Neural cell (in vitro differentiated cells): ENCODE measurements at regions not wholly inside any gene's neighbourhood (a gene's known extent, or its start where the extent isn't known, plus 50 kb on each side); places are given as distances from the start of the nearest gene placed in this dataset.

ENCODE experiments used
- H2AFZ ChIP-seq: fragments of 200-600, 300-800 bp; sonication (generic), shearing (Covaris generic); 2 replicates; pipeline ENCODE4 v1.6.0; 2014; ENCODE audit warnings: low read depth, mild to moderate bottlenecking, antibody characterized with exemption, low read length, moderate library complexity
- H3F3A ChIP-seq: fragments of 200-600 bp; shearing (Covaris generic); 2 replicates; pipeline ENCODE4 v1.6.1; 2016; ENCODE audit warnings: mild to moderate bottlenecking, moderate library complexity, mixed read lengths, antibody characterized with exemption, low read length; ENCODE audit not compliant: insufficient read depth, poor library complexity, severe bottlenecking
- H3K27ac ChIP-seq: fragments of 200-600, 300-800 bp; sonication (generic), shearing (Covaris generic); 2 replicates; pipeline ENCODE4 v1.5.1; 2014; ENCODE audit warnings: mild to moderate bottlenecking, low read length, moderate library complexity
- H3K27me3 ChIP-seq: fragments of 300-800, 200-600 bp; sonication (generic), shearing (Covaris generic); 2 replicates; pipeline ENCODE4 v1.6.0; 2014; ENCODE audit warnings: mild to moderate bottlenecking, low read depth, low read length, moderate library complexity; ENCODE audit not compliant: insufficient read depth
- H3K36me3 ChIP-seq: fragments of 300-800, 200-600 bp; sonication (generic), shearing (Covaris generic); 2 replicates; pipeline ENCODE4 v1.5.1; 2014; ENCODE audit warnings: mild to moderate bottlenecking, antibody characterized with exemption, low read length, moderate library complexity; ENCODE audit not compliant: insufficient read depth
- H3K4me2 ChIP-seq: fragments of 300-800, 200-600 bp; sonication (generic), shearing (Covaris generic); 2 replicates; pipeline ENCODE4 v1.6.0; 2014; ENCODE audit warnings: mild to moderate bottlenecking, low read length
- H3K4me3 ChIP-seq: fragments of 300-800, 200-600 bp; sonication (generic), shearing (Covaris generic); 2 replicates; pipeline ENCODE4 v1.5.1; 2014; ENCODE audit warnings: mild to moderate bottlenecking, low read length, moderate library complexity
- H3K79me2 ChIP-seq: fragments of 200-600 bp; shearing (Covaris generic); replicated peaks from 2 replicates; pipeline ENCODE4 v1.6.0; 2014; ENCODE audit warnings: mild to moderate bottlenecking, low read length, moderate library complexity; ENCODE audit not compliant: insufficient read depth
- H3K9ac ChIP-seq: fragments of 300-800, 200-600 bp; sonication (generic), shearing (Covaris generic); 2 replicates; pipeline ENCODE4 v1.6.1; 2016; ENCODE audit warnings: mild to moderate bottlenecking, low read length, mixed read lengths
- H3K9me2 ChIP-seq: fragments of 200-600 bp; shearing (Covaris generic); 2 replicates; pipeline ENCODE4 v1.6.1; 2016; ENCODE audit warnings: mild to moderate bottlenecking, low read length, mixed read lengths; ENCODE audit not compliant: insufficient read depth
- H3K9me3 ChIP-seq: fragments of 200-600, 300-800 bp; sonication (generic), shearing (Covaris generic); 2 replicates; pipeline ENCODE4 v1.6.1; 2016; ENCODE audit warnings: mild to moderate bottlenecking, mixed run types, low read length, moderate library complexity, mixed read lengths
- H4K20me1 ChIP-seq: fragments of 200-600 bp; shearing (Covaris generic); 2 replicates; pipeline ENCODE4 v1.6.1; 2016; ENCODE audit warnings: mild to moderate bottlenecking, mixed run types; ENCODE audit not compliant: insufficient read depth
- EP300 ChIP-seq: fragments of 450-650 bp; conservative IDR thresholded peaks from 2 replicates; pipeline ENCODE4 v1.6.1; 2014; ENCODE audit warnings: antibody characterized with exemption, mild to moderate bottlenecking, moderate library complexity; ENCODE audit not compliant: poor library complexity, severe bottlenecking
- EZH2 ChIP-seq: fragments of 200-600, 300-800 bp; shearing (Covaris generic), sonication (generic); IDR thresholded peaks from 2 replicates; pipeline ENCODE4 v1.6.1; 2014; ENCODE audit warnings: antibody characterized with exemption, low read length, borderline replicate concordance, mild to moderate bottlenecking; ENCODE audit not compliant: insufficient read depth, poor library complexity, severe bottlenecking
- MXI1 ChIP-seq: fragments of 450-650 bp; conservative IDR thresholded peaks from 2 replicates; pipeline ENCODE4 v1.6.1; 2014; ENCODE audit warnings: antibody characterized with exemption, mild to moderate bottlenecking; ENCODE audit not compliant: poor library complexity, severe bottlenecking
- POLR2AphosphoS5 ChIP-seq: IDR thresholded peaks from 2 replicates; pipeline ENCODE4 v1.6.1; 2012
- RAD21 ChIP-seq: fragments of 450-650 bp; conservative IDR thresholded peaks from 2 replicates; pipeline ENCODE4 v1.6.1; 2014; ENCODE audit warnings: antibody characterized with exemption, mild to moderate bottlenecking, moderate library complexity
- SMC3 ChIP-seq: fragments of 450-650 bp; conservative IDR thresholded peaks from 2 replicates; pipeline ENCODE4 v1.6.1; 2014; ENCODE audit warnings: antibody characterized with exemption, mild to moderate bottlenecking, moderate library complexity; ENCODE audit not compliant: poor library complexity
- TAF1 ChIP-seq: IDR thresholded peaks from 2 replicates; pipeline ENCODE4 v1.6.1; 2012; ENCODE audit warnings: low read depth
- TF ChIP-seq, protein P1 (sequence below): fragments of 450-650 bp; IDR thresholded peaks from 2 replicates; pipeline ENCODE4 v1.5.1; 2014; ENCODE audit warnings: antibody characterized with exemption, mild to moderate bottlenecking, moderate library complexity; ENCODE audit not compliant: poor library complexity, severe bottlenecking
- TF ChIP-seq, protein P2 (sequence below): IDR thresholded peaks from 2 replicates; pipeline ENCODE4 v1.6.1; 2012; ENCODE audit warnings: borderline replicate concordance

DNA sequence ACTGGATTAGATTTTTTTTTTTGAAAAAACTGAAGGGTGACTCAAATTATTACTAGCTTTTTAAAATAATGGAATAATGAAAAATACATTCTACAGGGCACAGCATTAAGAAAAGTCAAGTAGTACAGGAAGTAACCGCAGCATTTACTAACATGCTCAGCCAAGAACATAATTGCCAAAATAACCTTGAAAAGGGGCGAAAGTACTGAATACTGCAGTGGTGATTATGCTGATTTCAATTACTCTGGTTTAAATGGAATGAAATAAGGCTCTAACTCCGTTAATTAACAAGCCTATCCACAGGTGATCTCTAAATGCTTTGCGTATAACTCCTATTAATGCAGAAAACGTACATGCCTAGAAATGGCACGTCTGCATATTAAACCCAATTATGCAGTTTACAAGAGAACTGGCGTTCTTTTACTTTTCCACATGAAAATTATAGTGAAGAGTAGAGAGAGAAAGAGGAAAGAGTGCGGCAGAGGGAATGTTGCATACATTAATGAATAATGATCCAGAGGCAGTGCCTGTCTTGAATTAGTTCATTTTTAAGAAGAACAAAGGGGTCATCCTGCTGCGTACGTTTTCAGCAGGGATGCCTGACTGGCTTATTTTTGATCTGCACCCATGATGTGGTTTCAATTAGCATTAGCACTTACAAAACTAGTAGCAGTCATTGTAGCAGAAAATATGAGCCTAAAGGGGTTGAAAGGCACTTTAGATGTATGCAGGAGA, 612.4 kb downstream of the NYAP2 start:
- Histone ChIP-seq H4K20me1 (no peaks in the 10 kb centered on the region), H3K9me2 (no peaks in the 10 kb centered on the region), H3K27me3 (no peaks in the 10 kb centered on the region), H3K79me2 (no peaks in the 10 kb centered on the region), H3K36me3 (no peaks in the 10 kb centered on the region), H3K4me2 (no peak overlapping the region), H2AFZ (no peak overlapping the region), H3K9me3 (no peaks in the 10 kb centered on the region), H3K9ac (no peak overlapping the region), H3F3A (no peaks in the 10 kb centered on the region), H3K4me3 (peak overlapping the region; percentile 12), H3K27ac (no peak overlapping the region)
- no peak for TF ChIP-seq POLR2AphosphoS5
- TF ChIP-seq EZH2 = no peak
- no peak for TF ChIP-seq RAD21
- no peak for TF ChIP-seq EP300
- TF ChIP-seq, protein P1, sequence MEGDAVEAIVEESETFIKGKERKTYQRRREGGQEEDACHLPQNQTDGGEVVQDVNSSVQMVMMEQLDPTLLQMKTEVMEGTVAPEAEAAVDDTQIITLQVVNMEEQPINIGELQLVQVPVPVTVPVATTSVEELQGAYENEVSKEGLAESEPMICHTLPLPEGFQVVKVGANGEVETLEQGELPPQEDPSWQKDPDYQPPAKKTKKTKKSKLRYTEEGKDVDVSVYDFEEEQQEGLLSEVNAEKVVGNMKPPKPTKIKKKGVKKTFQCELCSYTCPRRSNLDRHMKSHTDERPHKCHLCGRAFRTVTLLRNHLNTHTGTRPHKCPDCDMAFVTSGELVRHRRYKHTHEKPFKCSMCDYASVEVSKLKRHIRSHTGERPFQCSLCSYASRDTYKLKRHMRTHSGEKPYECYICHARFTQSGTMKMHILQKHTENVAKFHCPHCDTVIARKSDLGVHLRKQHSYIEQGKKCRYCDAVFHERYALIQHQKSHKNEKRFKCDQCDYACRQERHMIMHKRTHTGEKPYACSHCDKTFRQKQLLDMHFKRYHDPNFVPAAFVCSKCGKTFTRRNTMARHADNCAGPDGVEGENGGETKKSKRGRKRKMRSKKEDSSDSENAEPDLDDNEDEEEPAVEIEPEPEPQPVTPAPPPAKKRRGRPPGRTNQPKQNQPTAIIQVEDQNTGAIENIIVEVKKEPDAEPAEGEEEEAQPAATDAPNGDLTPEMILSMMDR = no peak
- no peak for TF ChIP-seq SMC3
- no peak for TF ChIP-seq MXI1
- TF ChIP-seq, protein P2, sequence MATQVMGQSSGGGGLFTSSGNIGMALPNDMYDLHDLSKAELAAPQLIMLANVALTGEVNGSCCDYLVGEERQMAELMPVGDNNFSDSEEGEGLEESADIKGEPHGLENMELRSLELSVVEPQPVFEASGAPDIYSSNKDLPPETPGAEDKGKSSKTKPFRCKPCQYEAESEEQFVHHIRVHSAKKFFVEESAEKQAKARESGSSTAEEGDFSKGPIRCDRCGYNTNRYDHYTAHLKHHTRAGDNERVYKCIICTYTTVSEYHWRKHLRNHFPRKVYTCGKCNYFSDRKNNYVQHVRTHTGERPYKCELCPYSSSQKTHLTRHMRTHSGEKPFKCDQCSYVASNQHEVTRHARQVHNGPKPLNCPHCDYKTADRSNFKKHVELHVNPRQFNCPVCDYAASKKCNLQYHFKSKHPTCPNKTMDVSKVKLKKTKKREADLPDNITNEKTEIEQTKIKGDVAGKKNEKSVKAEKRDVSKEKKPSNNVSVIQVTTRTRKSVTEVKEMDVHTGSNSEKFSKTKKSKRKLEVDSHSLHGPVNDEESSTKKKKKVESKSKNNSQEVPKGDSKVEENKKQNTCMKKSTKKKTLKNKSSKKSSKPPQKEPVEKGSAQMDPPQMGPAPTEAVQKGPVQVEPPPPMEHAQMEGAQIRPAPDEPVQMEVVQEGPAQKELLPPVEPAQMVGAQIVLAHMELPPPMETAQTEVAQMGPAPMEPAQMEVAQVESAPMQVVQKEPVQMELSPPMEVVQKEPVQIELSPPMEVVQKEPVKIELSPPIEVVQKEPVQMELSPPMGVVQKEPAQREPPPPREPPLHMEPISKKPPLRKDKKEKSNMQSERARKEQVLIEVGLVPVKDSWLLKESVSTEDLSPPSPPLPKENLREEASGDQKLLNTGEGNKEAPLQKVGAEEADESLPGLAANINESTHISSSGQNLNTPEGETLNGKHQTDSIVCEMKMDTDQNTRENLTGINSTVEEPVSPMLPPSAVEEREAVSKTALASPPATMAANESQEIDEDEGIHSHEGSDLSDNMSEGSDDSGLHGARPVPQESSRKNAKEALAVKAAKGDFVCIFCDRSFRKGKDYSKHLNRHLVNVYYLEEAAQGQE = no peak
- TF ChIP-seq TAF1 = no peak

DNA sequence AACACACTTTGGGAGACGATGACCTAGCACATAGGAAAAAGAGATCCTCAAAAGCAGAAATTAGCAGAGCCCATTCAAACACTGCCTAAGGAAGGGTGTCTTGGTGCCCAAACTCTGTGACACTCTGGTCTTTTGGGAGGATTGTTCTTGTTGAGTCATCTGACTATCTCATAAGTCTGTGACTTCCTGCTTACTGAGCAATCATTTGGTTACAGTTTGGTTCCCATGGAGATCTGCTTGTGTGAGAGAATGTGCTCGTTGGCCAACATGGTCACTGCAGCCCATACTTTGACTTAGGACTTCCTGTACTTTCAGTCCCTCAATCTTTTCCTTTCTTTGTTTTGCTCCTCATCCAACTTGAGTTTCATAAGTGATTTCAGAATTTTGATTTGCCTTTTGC, 602.9 kb downstream of the NYAP2 start:
- TF ChIP-seq POLR2AphosphoS5 = no peak
- TF ChIP-seq, protein P2 = no peak
- TF ChIP-seq EP300 = no peak
- TF ChIP-seq TAF1 = no peak
- TF ChIP-seq, protein P1 = no peak
- no peak for TF ChIP-seq MXI1
- TF ChIP-seq SMC3 = no peak
- TF ChIP-seq RAD21 = no peak
- TF ChIP-seq EZH2 = no peak
- no peaks in the 10 kb centered on the region for H3F3A ChIP-seq
- H4K20me1 ChIP-seq = no peaks in the 10 kb centered on the region
- H3K9me3 ChIP-seq = no peaks in the 10 kb centered on the region
- H3K4me3 ChIP-seq = no peak overlapping the region
- no peaks in the 10 kb centered on the region for H3K36me3 ChIP-seq
- no peak overlapping the region for H2AFZ ChIP-seq
- no peak overlapping the region for H3K9ac ChIP-seq
- no peaks in the 10 kb centered on the region for H3K27me3 ChIP-seq
- no peak overlapping the region for H3K27ac ChIP-seq
- H3K79me2 ChIP-seq = no peaks in the 10 kb centered on the region
- H3K4me2 ChIP-seq = no peak overlapping the region
- H3K9me2 ChIP-seq = no peaks in the 10 kb centered on the region
